GM12864 (cell line): ENCODE measurements at regions not wholly inside any gene's neighbourhood (a gene's known extent, or its start where the extent isn't known, plus 50 kb on each side); places are given as distances from the start of the nearest gene placed in this dataset.

Experiments
- DNase-seq: peaks from one replicate; pipeline ENCODE4 v3.0.0-alpha.2; 2011; ENCODE audit warnings: low read depth
- H3K4me3 ChIP-seq: 2 replicates; pipeline ENCODE4 v1.5.1; 2011; ENCODE audit warnings: mild to moderate bottlenecking, low read depth, low read length, control low read depth
- TF ChIP-seq, protein P1 (sequence below): IDR thresholded peaks from 2 replicates; pipeline ENCODE4 v1.5.1; 2011; ENCODE audit warnings: low read depth, mild to moderate bottlenecking, moderate library complexity, low read length, control low read depth, inconsistent platforms; ENCODE audit errors: missing control alignments

DNA sequence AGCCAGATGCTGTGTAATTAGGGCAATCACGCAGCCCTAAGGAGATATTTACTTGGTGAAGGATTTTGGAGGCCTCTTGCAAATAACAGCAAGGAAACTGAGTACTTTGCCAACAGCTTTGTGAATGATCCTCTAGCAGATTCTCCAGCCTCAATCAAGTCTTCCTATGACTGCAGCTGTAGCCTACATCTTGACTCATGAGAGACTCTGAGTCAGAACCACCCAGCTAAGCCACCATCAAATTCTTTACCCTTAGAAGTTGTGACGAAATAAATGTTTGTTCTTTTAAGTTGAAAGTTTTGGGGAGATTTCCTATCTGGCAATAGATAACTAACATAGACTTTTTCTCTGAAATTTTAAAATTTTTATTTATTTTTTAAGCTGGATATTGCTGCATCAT is 237.6 kb upstream of the CCNH start:
- TF ChIP-seq, protein P1, sequence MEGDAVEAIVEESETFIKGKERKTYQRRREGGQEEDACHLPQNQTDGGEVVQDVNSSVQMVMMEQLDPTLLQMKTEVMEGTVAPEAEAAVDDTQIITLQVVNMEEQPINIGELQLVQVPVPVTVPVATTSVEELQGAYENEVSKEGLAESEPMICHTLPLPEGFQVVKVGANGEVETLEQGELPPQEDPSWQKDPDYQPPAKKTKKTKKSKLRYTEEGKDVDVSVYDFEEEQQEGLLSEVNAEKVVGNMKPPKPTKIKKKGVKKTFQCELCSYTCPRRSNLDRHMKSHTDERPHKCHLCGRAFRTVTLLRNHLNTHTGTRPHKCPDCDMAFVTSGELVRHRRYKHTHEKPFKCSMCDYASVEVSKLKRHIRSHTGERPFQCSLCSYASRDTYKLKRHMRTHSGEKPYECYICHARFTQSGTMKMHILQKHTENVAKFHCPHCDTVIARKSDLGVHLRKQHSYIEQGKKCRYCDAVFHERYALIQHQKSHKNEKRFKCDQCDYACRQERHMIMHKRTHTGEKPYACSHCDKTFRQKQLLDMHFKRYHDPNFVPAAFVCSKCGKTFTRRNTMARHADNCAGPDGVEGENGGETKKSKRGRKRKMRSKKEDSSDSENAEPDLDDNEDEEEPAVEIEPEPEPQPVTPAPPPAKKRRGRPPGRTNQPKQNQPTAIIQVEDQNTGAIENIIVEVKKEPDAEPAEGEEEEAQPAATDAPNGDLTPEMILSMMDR = no peak
- no peak for DNase-seq
- no peak overlapping the region for H3K4me3 ChIP-seq

DNA sequence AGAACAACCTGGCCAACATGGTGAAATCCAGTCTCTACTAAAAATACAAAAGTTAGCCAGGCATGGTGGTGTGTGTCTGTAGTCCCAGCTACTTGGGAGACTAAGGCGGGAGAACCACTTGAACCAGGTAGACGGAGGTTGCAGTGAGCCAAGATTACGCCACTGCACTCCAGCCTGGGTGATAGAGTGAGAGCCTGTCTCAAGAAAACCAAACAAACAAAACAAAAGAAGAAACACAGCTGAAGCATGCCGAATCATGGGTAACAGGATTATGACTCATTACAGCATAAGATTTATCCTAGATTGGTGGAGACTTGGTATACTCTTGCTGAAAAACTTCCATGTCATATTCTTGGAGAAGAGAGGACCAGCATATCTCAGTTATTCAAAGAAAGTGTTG is 236.7 kb upstream of the CCNH start:
- no peak for DNase-seq
- no peak overlapping the region for H3K4me3 ChIP-seq
- TF ChIP-seq, protein P1 = no peak

DNA sequence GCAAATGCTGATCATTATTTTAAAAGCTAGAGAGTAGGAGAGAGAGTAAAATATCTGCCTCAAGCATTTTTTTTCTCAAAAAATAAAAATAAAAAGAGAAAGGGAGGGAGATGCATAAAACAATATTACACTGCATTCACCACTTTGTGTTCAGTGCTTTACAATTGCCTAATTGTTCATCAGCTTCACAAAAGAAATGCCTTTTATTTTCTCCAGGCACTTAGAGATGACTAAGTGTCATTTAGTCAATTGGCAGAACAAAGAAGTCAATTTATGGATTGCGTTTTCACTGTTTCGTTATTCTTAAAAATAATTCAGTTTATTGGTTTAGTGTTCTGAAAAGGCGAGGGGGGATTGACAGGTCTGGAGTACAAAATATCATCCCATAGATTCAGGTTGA is 232.5 kb upstream of the CCNH start:
- H3K4me3 ChIP-seq = no peak overlapping the region
- TF ChIP-seq, protein P1 = no peak
- no peak for DNase-seq

DNA sequence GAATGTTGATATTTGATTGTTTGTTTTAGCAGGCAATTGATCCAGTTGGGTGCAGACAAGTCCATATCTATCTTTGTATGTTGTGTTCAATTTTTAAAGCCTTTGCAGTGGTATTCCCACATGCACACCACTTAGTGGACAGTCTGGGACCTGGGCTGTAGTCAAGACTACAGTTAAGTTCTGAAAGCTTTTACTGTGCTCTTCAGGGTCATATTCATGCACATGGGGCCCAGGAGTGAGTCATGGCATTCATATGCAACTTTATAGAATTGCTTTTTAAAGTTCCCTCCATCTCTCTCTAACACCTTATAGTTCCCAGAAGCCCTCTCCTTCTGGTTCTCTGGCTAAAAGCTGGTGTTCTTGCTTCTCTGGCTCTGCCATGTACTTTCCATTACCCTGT is 228.2 kb upstream of the CCNH start:
- TF ChIP-seq, protein P1 = no peak
- DNase-seq = no peak
- H3K4me3 ChIP-seq = no peak overlapping the region

DNA sequence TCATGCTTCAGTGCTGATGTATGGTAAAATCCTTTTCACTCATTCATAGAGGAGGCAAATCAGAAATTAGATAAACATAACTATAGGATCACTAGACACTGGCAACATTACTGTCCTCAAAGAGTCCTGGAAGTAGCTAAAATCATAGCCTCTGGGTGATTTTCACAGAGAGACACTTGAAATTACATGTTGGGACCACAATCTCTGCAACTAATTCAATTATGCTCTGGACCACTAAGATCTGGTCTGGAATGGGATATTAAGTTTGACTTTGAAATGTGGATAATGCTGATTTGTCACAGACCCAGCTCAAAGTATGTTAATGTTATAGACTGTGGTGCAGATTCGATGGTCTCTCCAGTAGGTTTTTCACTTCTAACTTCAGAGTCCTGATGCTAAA is 214.6 kb upstream of the CCNH start:
- no peak overlapping the region for H3K4me3 ChIP-seq
- TF ChIP-seq, protein P1 = no peak
- DNase-seq = no peak

DNA sequence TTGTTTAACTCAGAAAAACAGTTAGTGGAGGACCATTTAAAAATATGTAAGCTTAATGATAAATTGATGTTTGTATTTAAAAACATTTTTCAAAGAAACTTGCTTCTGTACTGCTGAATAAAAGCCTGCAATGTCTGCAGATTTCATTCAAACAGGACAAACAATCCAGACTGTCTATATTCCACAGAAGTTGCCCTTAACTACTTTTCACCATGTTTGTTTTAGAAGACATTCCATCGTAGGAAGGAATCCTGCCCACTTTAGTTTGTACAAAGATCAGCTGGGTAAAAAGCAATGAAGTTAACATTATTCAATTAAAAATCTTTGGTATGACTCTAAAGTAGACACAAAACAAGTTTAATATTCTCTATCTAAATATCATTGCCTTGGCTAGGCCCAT is 195.7 kb upstream of the CCNH start:
- no peak overlapping the region for H3K4me3 ChIP-seq
- TF ChIP-seq, protein P1 = no peak
- no peak for DNase-seq

DNA sequence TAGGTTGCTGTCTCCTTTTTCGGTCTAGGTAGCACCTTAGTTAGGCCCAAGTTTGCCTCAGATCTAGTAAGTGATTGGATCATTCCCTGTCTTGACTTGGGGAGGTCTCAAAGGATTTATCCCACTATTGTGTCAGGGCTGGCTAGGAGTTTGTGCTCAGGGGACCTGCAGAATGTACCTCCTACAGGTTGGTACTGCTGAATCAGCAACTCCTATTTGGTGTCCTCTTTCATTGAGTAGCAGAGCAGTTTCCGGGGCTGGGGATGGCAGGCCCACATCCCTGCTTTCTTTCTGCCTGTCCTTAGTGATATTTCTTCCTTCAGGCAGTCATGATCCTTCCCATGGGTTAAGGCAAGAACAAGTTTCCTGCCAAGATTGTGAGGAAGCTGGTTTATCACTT is 192.9 kb upstream of the CCNH start:
- no peak for DNase-seq
- TF ChIP-seq, protein P1 = no peak
- H3K4me3 ChIP-seq = no peak overlapping the region
